ENCODE measurements at regions not wholly inside any gene's neighbourhood (a gene's known extent, or its start where the extent isn't known, plus 50 kb on each side); places are given as distances from the start of the nearest gene placed in this dataset.

DNA sequence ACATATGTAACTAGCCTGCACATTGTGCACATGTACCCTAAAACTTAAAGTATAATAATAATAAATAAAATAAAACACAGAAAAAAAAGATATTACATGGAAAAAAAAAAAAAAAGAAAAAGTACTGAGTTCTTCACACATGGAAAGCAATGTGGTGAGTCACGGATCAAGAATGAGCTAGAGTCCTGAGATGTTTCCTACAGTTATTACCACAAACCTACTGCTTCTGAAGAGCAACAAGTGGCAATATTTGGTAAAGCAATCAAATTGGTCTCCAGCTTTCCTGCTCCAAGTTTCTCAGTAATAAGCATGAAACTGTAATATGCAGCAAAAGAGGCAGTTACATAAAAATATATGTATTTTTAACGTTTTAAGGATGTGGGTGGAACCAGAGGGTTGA is 223.3 kb upstream of the SALL1 start:
- no peak for TF ChIP-seq POLR2A (IDR thresholded peaks at IDR 0.05)
- TF ChIP-seq EP300 (IDR thresholded peaks at IDR 0.05; ENCODE audit: low read depth): no peak
- no peak for TF ChIP-seq POLR2AphosphoS5 (IDR thresholded peaks at IDR 0.05)
- TF ChIP-seq, protein P1, sequence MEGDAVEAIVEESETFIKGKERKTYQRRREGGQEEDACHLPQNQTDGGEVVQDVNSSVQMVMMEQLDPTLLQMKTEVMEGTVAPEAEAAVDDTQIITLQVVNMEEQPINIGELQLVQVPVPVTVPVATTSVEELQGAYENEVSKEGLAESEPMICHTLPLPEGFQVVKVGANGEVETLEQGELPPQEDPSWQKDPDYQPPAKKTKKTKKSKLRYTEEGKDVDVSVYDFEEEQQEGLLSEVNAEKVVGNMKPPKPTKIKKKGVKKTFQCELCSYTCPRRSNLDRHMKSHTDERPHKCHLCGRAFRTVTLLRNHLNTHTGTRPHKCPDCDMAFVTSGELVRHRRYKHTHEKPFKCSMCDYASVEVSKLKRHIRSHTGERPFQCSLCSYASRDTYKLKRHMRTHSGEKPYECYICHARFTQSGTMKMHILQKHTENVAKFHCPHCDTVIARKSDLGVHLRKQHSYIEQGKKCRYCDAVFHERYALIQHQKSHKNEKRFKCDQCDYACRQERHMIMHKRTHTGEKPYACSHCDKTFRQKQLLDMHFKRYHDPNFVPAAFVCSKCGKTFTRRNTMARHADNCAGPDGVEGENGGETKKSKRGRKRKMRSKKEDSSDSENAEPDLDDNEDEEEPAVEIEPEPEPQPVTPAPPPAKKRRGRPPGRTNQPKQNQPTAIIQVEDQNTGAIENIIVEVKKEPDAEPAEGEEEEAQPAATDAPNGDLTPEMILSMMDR (IDR thresholded peaks at IDR 0.05): no peak

Measured in transverse colon (tissue), 4 donors.